GM18873 (cell line): ENCODE measurements at regions not wholly inside any gene's neighbourhood (a gene's known extent, or its start where the extent isn't known, plus 50 kb on each side); places are given as distances from the start of the nearest gene placed in this dataset.

Experiments used
- ATAC-seq: cut with Tn5 transposase; IDR thresholded peaks from one replicate; pipeline ENCODE4 v1.9.1; 2021; ENCODE audit warnings: mild to moderate bottlenecking, moderate library complexity, moderate number of reproducible peaks; ENCODE audit not compliant: unreplicated experiment, low FRiP score

- ATAC-seq = no peak
Observed at GRCh38 chr10:58017719-58018367, 249.9 kb downstream of the IPMK start.

GRCh38 chr10:58016614-58017013 lies 251.1 kb downstream of the IPMK start:
- no peak for ATAC-seq

GRCh38 chr10:58014436-58014835 lies 253.3 kb downstream of the IPMK start:
- no peak for ATAC-seq

GRCh38 chr10:58013406-58013805 lies 254.3 kb downstream of the IPMK start:
- ATAC-seq = no peak

- no peak for ATAC-seq
Observed at GRCh38 chr10:58010073-58010702, 257.5 kb downstream of the IPMK start.

GRCh38 chr10:58003945-58004344 lies 263.7 kb downstream of the IPMK start:
- ATAC-seq = no peak

GRCh38 chr10:58001159-58001558 lies 266.5 kb downstream of the IPMK start:
- ATAC-seq = no peak

- no peak for ATAC-seq
Observed at GRCh38 chr10:57996536-57996935, 271.2 kb downstream of the IPMK start.

GRCh38 chr10:57993302-57993701 lies 274.4 kb downstream of the IPMK start:
- no peak for ATAC-seq

- ATAC-seq = no peak
Observed at GRCh38 chr10:57992321-57993077, 275.2 kb downstream of the IPMK start.

GRCh38 chr10:57988964-57989363 lies 278.7 kb downstream of the IPMK start:
- ATAC-seq = no peak

- no peak for ATAC-seq
Observed at GRCh38 chr10:57987055-57987721, 280.5 kb downstream of the IPMK start.

- ATAC-seq = no peak
Observed at GRCh38 chr10:57986422-57986821, 281.3 kb downstream of the IPMK start.

GRCh38 chr10:57983281-57983791 lies 284.4 kb downstream of the IPMK start:
- no peak for ATAC-seq

- no peak for ATAC-seq
Observed at GRCh38 chr10:57982091-57982490, 285.6 kb downstream of the IPMK start.

GRCh38 chr10:57979956-57980355 lies 287.7 kb downstream of the IPMK start:
- no peak for ATAC-seq

GRCh38 chr10:57979491-57979890 lies 288.2 kb downstream of the IPMK start:
- ATAC-seq = no peak

GRCh38 chr10:57977262-57977661 lies 290.4 kb downstream of the IPMK start:
- no peak for ATAC-seq

- ATAC-seq = no peak
Observed at GRCh38 chr10:57973451-57973850, 294.2 kb downstream of the IPMK start.

GRCh38 chr10:57972783-57973182 lies 294.9 kb downstream of the IPMK start:
- no peak for ATAC-seq
